HepG2 (cell line): ENCODE measurements at regions not wholly inside any gene's neighbourhood (a gene's known extent, or its start where the extent isn't known, plus 50 kb on each side); places are given as distances from the start of the nearest gene placed in this dataset.

Experiments
- ATAC-seq: fragments of 200-7000 bp; cut with Tn5 transposase; 3 replicates; pipeline ENCODE4 v1.9.1; 2020; ENCODE audit warnings: mild to moderate bottlenecking, moderate library complexity
- BruUV-seq: library from RNA; stranded (reverse); fragments of 400-500 nt; replicated peaks from 2 replicates; lab custom pipeline; 2021; lab: Mats Ljungman, UMichigan
- CTCF ChIA-PET: fragments of 300-600 bp; formaldehyde crosslinking; extraction: SDS; loops from one replicate; lab custom pipeline; 2021; ENCODE audit warnings: low total read pairs, inconsistent platforms, low intra/inter-chr PET ratio; lab: Yijun Ruan, JAX
- POLR2A ChIA-PET: fragments of 350-600 bp; sonication (Branson Sonifier 250); formaldehyde crosslinking; loops from one replicate; lab custom pipeline; 2020; ENCODE audit warnings: antibody characterized with exemption, inconsistent platforms; lab: Yijun Ruan, JAX
- DNase-seq: peaks from one replicate; pipeline ENCODE4 v3.0.0-alpha.2; 2015; ENCODE audit warnings: low spot score
- FAIRE-seq: peaks from 3 replicates; lab custom pipeline; 2011; peaks lifted over from hg19 to GRCh38; lab: Jason Lieb, UNC
- H2AFZ ChIP-seq: one replicate; pipeline ENCODE4 v1.6.1; 2011; ENCODE audit warnings: low read length, inconsistent platforms
- H3K27ac ChIP-seq: fragments of 300-600 bp; 3 replicates; pipeline ENCODE4 v1.8.0; 2011; ENCODE audit warnings: mixed run types, mild to moderate bottlenecking, mixed read lengths, low read length, inconsistent platforms; ENCODE audit not compliant: insufficient read depth; ENCODE audit errors: extremely low read length
- H3K27me3 ChIP-seq, 2 experiments: fragments of 200-600 bp in 1 of 2; 2 replicates in 1 of 2; 3 replicates in 1 of 2; pipeline versions ENCODE4 v1.6.0 to v1.8.0; 2011; ENCODE audit warnings: low read length in 2 of 2, mild to moderate bottlenecking in 2 of 2, moderate library complexity in 2 of 2, inconsistent platforms in 1 of 2; ENCODE audit not compliant: insufficient read depth in 2 of 2, control insufficient read depth in 1 of 2
- H3K36me3 ChIP-seq, 2 experiments: fragments of 200-600 bp in 1 of 2; replicated peaks in 1 of 2; 2 replicates in 1 of 2; 3 replicates in 1 of 2; pipeline versions ENCODE4 v1.5.1 to v1.8.0; 2011; ENCODE audit warnings: low read length in 2 of 2, inconsistent platforms in 1 of 2; ENCODE audit not compliant: insufficient read depth in 2 of 2, control insufficient read depth in 1 of 2
- H3K4me1 ChIP-seq: 2 replicates; pipeline ENCODE4 v1.5.1; 2012; ENCODE audit warnings: low read length, inconsistent platforms; ENCODE audit not compliant: insufficient read depth
- H3K4me2 ChIP-seq: 2 replicates; pipeline ENCODE4 v1.6.0; 2011; ENCODE audit warnings: low read depth, low read length, inconsistent platforms
- H3K4me3 ChIP-seq, 3 experiments: fragments of 200-600 bp in 1 of 3; sonication (generic), shearing (Covaris generic) in 1 of 3; replicated peaks in 1 of 3; 2 replicates each; pipeline ENCODE4 v1.5.1; 2011 to 2016; ENCODE audit warnings: low read length in 3 of 3, inconsistent platforms in 2 of 3, low read depth in 2 of 3, mild to moderate bottlenecking in 2 of 3, control low read depth in 1 of 3, mixed read lengths in 1 of 3; ENCODE audit not compliant: insufficient read depth in 1 of 3
- H3K79me2 ChIP-seq: one replicate; pipeline ENCODE4 v1.6.1; 2011; ENCODE audit warnings: low read length, inconsistent platforms; ENCODE audit not compliant: insufficient read depth
- H3K9ac ChIP-seq: 2 replicates; pipeline ENCODE4 v1.6.0; 2011; ENCODE audit warnings: mild to moderate bottlenecking, low read depth, low read length, inconsistent platforms; ENCODE audit not compliant: insufficient read depth
- H3K9me3 ChIP-seq: 2 replicates; pipeline ENCODE4 v1.5.1; 2012; ENCODE audit warnings: mild to moderate bottlenecking, low read length
- H4K20me1 ChIP-seq: 2 replicates; pipeline ENCODE4 v1.6.0; 2011; ENCODE audit warnings: inconsistent platforms, mild to moderate bottlenecking, low read length, moderate library complexity; ENCODE audit not compliant: insufficient read depth
- ADNP ChIP-seq: sonication (generic); formaldehyde crosslinking; IDR thresholded peaks from 2 replicates; pipeline ENCODE4 v1.4.0; 2020; ENCODE audit warnings: missing genetic modification reagents
- BHLHE40 ChIP-seq: IDR thresholded peaks from 2 replicates; pipeline ENCODE4 v1.6.1; 2011; ENCODE audit warnings: low read length, improper control_type of control experiment
- HOXA9 ChIP-seq: sonication (generic); formaldehyde crosslinking; IDR thresholded peaks from 2 replicates; pipeline ENCODE4 v1.8.1; 2022; ENCODE audit warnings: missing genetic modification reagents, mild to moderate bottlenecking, moderate library complexity, borderline replicate concordance
- KAT2B ChIP-seq: fragments of 150-350 bp; IDR thresholded peaks from 2 replicates; pipeline ENCODE4 v1.6.1; 2014; ENCODE audit warnings: low read depth, low read length, borderline replicate concordance
- MYC ChIP-seq: sonication (generic); formaldehyde crosslinking; IDR thresholded peaks from 2 replicates; pipeline ENCODE4 v1.9.0; 2021; ENCODE audit warnings: missing genetic modification reagents, borderline replicate concordance
- SALL1 ChIP-seq: sonication (generic); formaldehyde crosslinking; IDR thresholded peaks from 2 replicates; pipeline ENCODE4 v1.8.0; 2022; ENCODE audit warnings: mild to moderate bottlenecking, missing genetic modification reagents
- ZFP41 ChIP-seq: sonication (generic); formaldehyde crosslinking; IDR thresholded peaks from 2 replicates; pipeline ENCODE4 v1.4.0; 2020; ENCODE audit warnings: mild to moderate bottlenecking, missing genetic modification reagents, borderline replicate concordance
- ZNF484 ChIP-seq: sonication (generic); formaldehyde crosslinking; IDR thresholded peaks from 2 replicates; pipeline ENCODE4 v1.5.1; 2020; ENCODE audit warnings: mild to moderate bottlenecking, low read depth, missing genetic modification reagents, borderline replicate concordance
- ZNF646 ChIP-seq: sonication (generic); formaldehyde crosslinking; IDR thresholded peaks from 2 replicates; pipeline ENCODE4 v1.9.0; 2021; ENCODE audit warnings: mild to moderate bottlenecking, missing genetic modification reagents
- ZNF703 ChIP-seq: sonication (generic); formaldehyde crosslinking; IDR thresholded peaks from 2 replicates; pipeline ENCODE4 v1.5.1; 2020; ENCODE audit warnings: missing genetic modification reagents, mild to moderate bottlenecking, moderate library complexity, borderline replicate concordance
- WGBS: methylation state at CpG from one replicate; pipeline ENCODE4 v1.1.6; 2017; ENCODE audit warnings: low lambda C conversion rate; 5-methylcytosine and 5-hydroxymethylcytosine counted together
- in situ Hi-C: cut with HindIII; loops from 2 replicates; pipeline ENCODE4 v1.10.0; 2017; ENCODE audit warnings: low pct_unique_long_range_greater_than_20kb; ENCODE audit not compliant: extremely low pct_ligation_motif_present
- intact Hi-C: fragments of 100-400 bp; cut with micrococcal nuclease; formaldehyde crosslinking; loops from one replicate; pipeline ENCODE4 v1.10.0; 2022; ENCODE audit not compliant: unreplicated experiment
- TF ChIP-seq, protein P1 (sequence below): sonication (generic); formaldehyde crosslinking; IDR thresholded peaks from 2 replicates; pipeline ENCODE4 v1.5.1; 2020; ENCODE audit warnings: mild to moderate bottlenecking, missing genetic modification reagents, moderate library complexity

- peak overlapping the region; percentile 34 for H3K4me2 ChIP-seq
- no peak overlapping the region for H3K9ac ChIP-seq
- no peaks in the 10 kb centered on the region for H3K36me3 ChIP-seq
- ChIA-PET CTCF (interaction anchor here (1.0 kb wide), 1 partner anchor 368 kb away, joined by 4 read pairs; no protein-coding TSS in a partner anchor), POLR2A (interaction anchor here (8.9 kb wide), 1 partner anchor 11 kb away, joined by 70 read pairs; no protein-coding TSS in a partner anchor)
- H3K9me3 ChIP-seq: peaks cover 4% of the 10 kb centered on the region
- no peaks in the 10 kb centered on the region for H3K27me3 ChIP-seq
- no TSS peak for BruUV-seq
- 46% methylated on average over 6 of the region's 6 CpGs for WGBS
- intact Hi-C loops: no loop called here
- peak; percentile 71 for ATAC-seq
- no peak overlapping the region for H2AFZ ChIP-seq
- H4K20me1 ChIP-seq: no peaks in the 10 kb centered on the region
- no peak overlapping the region for H3K27ac ChIP-seq
- peak; percentile 12 for FAIRE-seq
- no peak overlapping the region for H3K4me3 ChIP-seq
- in situ Hi-C loops: no loop called here
- H3K79me2 ChIP-seq: no peaks in the 10 kb centered on the region
- H3K4me1 ChIP-seq: peaks cover 80% of the 10 kb centered on the region
- peak; percentile 25 for DNase-seq
- TF ChIP-seq ZFP41 (CRISPR knock-in tag) (no peak), HOXA9 (CRISPR knock-in tag) (no peak), ZNF484 (CRISPR knock-in tag) (no peak), ZNF646 (CRISPR knock-in tag) (no peak), MYC (0 out of 2 replicates have a peak, but pooled peaks have one; percentile 25), ZNF703 (CRISPR knock-in tag) (no peak), ADNP (no peak), BHLHE40 (peak; percentile 82), KAT2B (no peak), SALL1 (CRISPR knock-in tag) (peak; percentile 19; the same call in 1 of the 2 replicates)
- TF ChIP-seq, protein P1, sequence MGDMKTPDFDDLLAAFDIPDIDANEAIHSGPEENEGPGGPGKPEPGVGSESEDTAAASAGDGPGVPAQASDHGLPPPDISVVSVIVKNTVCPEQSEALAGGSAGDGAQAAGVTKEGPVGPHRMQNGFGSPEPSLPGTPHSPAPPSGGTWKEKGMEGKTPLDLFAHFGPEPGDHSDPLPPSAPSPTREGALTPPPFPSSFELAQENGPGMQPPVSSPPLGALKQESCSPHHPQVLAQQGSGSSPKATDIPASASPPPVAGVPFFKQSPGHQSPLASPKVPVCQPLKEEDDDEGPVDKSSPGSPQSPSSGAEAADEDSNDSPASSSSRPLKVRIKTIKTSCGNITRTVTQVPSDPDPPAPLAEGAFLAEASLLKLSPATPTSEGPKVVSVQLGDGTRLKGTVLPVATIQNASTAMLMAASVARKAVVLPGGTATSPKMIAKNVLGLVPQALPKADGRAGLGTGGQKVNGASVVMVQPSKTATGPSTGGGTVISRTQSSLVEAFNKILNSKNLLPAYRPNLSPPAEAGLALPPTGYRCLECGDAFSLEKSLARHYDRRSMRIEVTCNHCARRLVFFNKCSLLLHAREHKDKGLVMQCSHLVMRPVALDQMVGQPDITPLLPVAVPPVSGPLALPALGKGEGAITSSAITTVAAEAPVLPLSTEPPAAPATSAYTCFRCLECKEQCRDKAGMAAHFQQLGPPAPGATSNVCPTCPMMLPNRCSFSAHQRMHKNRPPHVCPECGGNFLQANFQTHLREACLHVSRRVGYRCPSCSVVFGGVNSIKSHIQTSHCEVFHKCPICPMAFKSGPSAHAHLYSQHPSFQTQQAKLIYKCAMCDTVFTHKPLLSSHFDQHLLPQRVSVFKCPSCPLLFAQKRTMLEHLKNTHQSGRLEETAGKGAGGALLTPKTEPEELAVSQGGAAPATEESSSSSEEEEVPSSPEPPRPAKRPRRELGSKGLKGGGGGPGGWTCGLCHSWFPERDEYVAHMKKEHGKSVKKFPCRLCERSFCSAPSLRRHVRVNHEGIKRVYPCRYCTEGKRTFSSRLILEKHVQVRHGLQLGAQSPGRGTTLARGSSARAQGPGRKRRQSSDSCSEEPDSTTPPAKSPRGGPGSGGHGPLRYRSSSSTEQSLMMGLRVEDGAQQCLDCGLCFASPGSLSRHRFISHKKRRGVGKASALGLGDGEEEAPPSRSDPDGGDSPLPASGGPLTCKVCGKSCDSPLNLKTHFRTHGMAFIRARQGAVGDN (CRISPR knock-in tag): peak; percentile 20; the same call in 1 of the 2 replicates
These were observed 63.6 kb upstream of the IGFBP3 start for GRCh38 chr7:45984386-45985295.
